Mononuclear cell (primary cell): ENCODE measurements at regions not wholly inside any gene's neighbourhood (a gene's known extent, or its start where the extent isn't known, plus 50 kb on each side); places are given as distances from the start of the nearest gene placed in this dataset.

Experiments
- H3K27me3 ChIP-seq: 2 replicates; pipeline ENCODE4 v1.6.0; 2011; ENCODE audit warnings: low read length, control low read depth; ENCODE audit not compliant: insufficient read depth
- H3K4me1 ChIP-seq: 2 replicates; pipeline ENCODE4 v1.5.1; 2011; ENCODE audit warnings: mild to moderate bottlenecking, low read length, control low read depth; ENCODE audit not compliant: insufficient read depth
- H3K4me3 ChIP-seq: 2 replicates; pipeline ENCODE4 v1.5.1; 2011; ENCODE audit warnings: mild to moderate bottlenecking, low read length, moderate library complexity
- H3K9me3 ChIP-seq: 2 replicates; pipeline ENCODE4 v1.5.1; 2011; ENCODE audit warnings: low read depth, mild to moderate bottlenecking, control low read depth, low read length

- H3K4me3 ChIP-seq, result no peak overlapping the region
- no peaks in the 10 kb centered on the region for H3K27me3 ChIP-seq
- peaks cover 100% of the 10 kb centered on the region for H3K4me1 ChIP-seq
- H3K9me3 ChIP-seq, result no peaks in the 10 kb centered on the region
These were observed 59.9 kb upstream of the KLF13 start for GRCh38 chr15:31266712-31267111.

- no peak overlapping the region for H3K4me3 ChIP-seq
These were observed 59.2 kb upstream of the KLF13 start for GRCh38 chr15:31267161-31268107.

GRCh38 chr15:31268108-31268501 lies 58.5 kb upstream of the KLF13 start:
- Histone ChIP-seq H3K27me3 (no peaks in the 10 kb centered on the region), H3K4me3 (no peak overlapping the region), H3K4me1 (peaks cover 100% of the 10 kb centered on the region), H3K9me3 (no peaks in the 10 kb centered on the region)

More at GRCh38 chr15:31267161-31268107, 59.2 kb upstream of the KLF13 start:
- H3K4me1 ChIP-seq, result peaks cover 100% of the 10 kb centered on the region
- H3K9me3 ChIP-seq, result no peaks in the 10 kb centered on the region
- H3K27me3 ChIP-seq, result no peaks in the 10 kb centered on the region

- H3K4me3 ChIP-seq, result no peak overlapping the region
- no peaks in the 10 kb centered on the region for H3K27me3 ChIP-seq
- H3K4me1 ChIP-seq, result peaks cover 97% of the 10 kb centered on the region
- no peaks in the 10 kb centered on the region for H3K9me3 ChIP-seq
These were observed 57.5 kb upstream of the KLF13 start for GRCh38 chr15:31268911-31269784.

- H3K27me3 ChIP-seq, result no peaks in the 10 kb centered on the region
These were observed 56.6 kb upstream of the KLF13 start for GRCh38 chr15:31269816-31270575.

GRCh38 chr15:31270767-31271166 lies 55.9 kb upstream of the KLF13 start:
- no peaks in the 10 kb centered on the region for H3K9me3 ChIP-seq
- H3K27me3 ChIP-seq, result no peaks in the 10 kb centered on the region
- no peak overlapping the region for H3K4me3 ChIP-seq
- H3K4me1 ChIP-seq, result peaks cover 90% of the 10 kb centered on the region

More at GRCh38 chr15:31269816-31270575, 56.6 kb upstream of the KLF13 start:
- no peak overlapping the region for H3K4me3 ChIP-seq
- peaks cover 95% of the 10 kb centered on the region for H3K4me1 ChIP-seq
- H3K9me3 ChIP-seq, result no peaks in the 10 kb centered on the region

- Histone ChIP-seq H3K27me3 (no peaks in the 10 kb centered on the region), H3K4me3 (no peak overlapping the region), H3K4me1 (peaks cover 86% of the 10 kb centered on the region), H3K9me3 (no peaks in the 10 kb centered on the region)
These were observed 55.4 kb upstream of the KLF13 start for GRCh38 chr15:31271224-31271635.

GRCh38 chr15:31271711-31272557 lies 54.7 kb upstream of the KLF13 start:
- Histone ChIP-seq H3K4me1 (peaks cover 79% of the 10 kb centered on the region), H3K4me3 (no peak overlapping the region), H3K9me3 (no peaks in the 10 kb centered on the region), H3K27me3 (no peaks in the 10 kb centered on the region)

- H3K4me1 ChIP-seq, result peaks cover 71% of the 10 kb centered on the region
These were observed 53.9 kb upstream of the KLF13 start for GRCh38 chr15:31272558-31273257.

GRCh38 chr15:31273258-31273941 lies 53.2 kb upstream of the KLF13 start:
- peaks cover 65% of the 10 kb centered on the region for H3K4me1 ChIP-seq
- H3K9me3 ChIP-seq, result no peaks in the 10 kb centered on the region
- H3K4me3 ChIP-seq, result no peak overlapping the region
- H3K27me3 ChIP-seq, result no peaks in the 10 kb centered on the region

More at GRCh38 chr15:31272558-31273257, 53.9 kb upstream of the KLF13 start:
- Histone ChIP-seq H3K27me3 (no peaks in the 10 kb centered on the region), H3K4me3 (no peak overlapping the region), H3K9me3 (no peaks in the 10 kb centered on the region)

GRCh38 chr15:31274496-31275330 lies 51.9 kb upstream of the KLF13 start:
- H3K9me3 ChIP-seq, result no peaks in the 10 kb centered on the region
- H3K4me3 ChIP-seq, result no peak overlapping the region
- no peaks in the 10 kb centered on the region for H3K27me3 ChIP-seq
- H3K4me1 ChIP-seq, result peaks cover 51% of the 10 kb centered on the region
